PC-9 (cell line): ENCODE measurements at regions not wholly inside any gene's neighbourhood (a gene's known extent, or its start where the extent isn't known, plus 50 kb on each side); places are given as distances from the start of the nearest gene placed in this dataset.

Experiments used
- BruUV-seq: library from RNA; stranded (reverse); fragments of 400-500 nt; replicated peaks from 2 replicates; lab custom pipeline; 2021; lab: Mats Ljungman, UMichigan
- CTCF ChIA-PET: fragments of 300-600 bp; sonication (Branson Sonifier 250); formaldehyde crosslinking; loops from one replicate; lab custom pipeline; 2022; ENCODE audit warnings: antibody characterized with exemption; lab: Charles Lee
- POLR2A ChIA-PET: fragments of 300-600 bp; sonication (Branson Sonifier 250); formaldehyde crosslinking; loops from one replicate; lab custom pipeline; 2022; ENCODE audit warnings: antibody characterized with exemption; ENCODE audit not compliant: unreplicated experiment; lab: Charles Lee
- DNase-seq, 2 experiments: peaks; one replicate each; pipeline versions ENCODE4 v3.0.0 to v3.0.0-alpha.2; 2015 to 2022; ENCODE audit warnings: mixed read lengths in 1 of 2
- H2AFZ ChIP-seq: fragments of 200-600 bp; sonication (generic); 2 replicates; pipeline ENCODE4 v1.8.1; 2017; ENCODE audit warnings: antibody characterized with exemption
- H3F3A ChIP-seq: fragments of 200-600 bp; sonication (generic); 2 replicates; pipeline ENCODE4 v1.8.1; 2017; ENCODE audit warnings: antibody characterized with exemption, mild to moderate bottlenecking, low read depth; ENCODE audit not compliant: insufficient read depth
- H3K27ac ChIP-seq: fragments of 200-600 bp; sonication (generic); 2 replicates; pipeline ENCODE4 v1.6.1; 2016; ENCODE audit warnings: mixed run types
- H3K27me3 ChIP-seq: fragments of 200-600 bp; sonication (generic); 2 replicates; pipeline ENCODE4 v1.6.1; 2016; ENCODE audit warnings: low read depth, mixed run types; ENCODE audit not compliant: insufficient read depth
- H3K36me3 ChIP-seq: fragments of 200-600 bp; sonication (generic); 2 replicates; pipeline ENCODE4 v1.6.1; 2016; ENCODE audit warnings: low read depth, mixed run types
- H3K4me1 ChIP-seq: fragments of 200-600 bp; sonication (generic); replicated peaks from 2 replicates; pipeline ENCODE4 v1.6.1; 2016; ENCODE audit warnings: mixed run types; ENCODE audit not compliant: insufficient read depth
- H3K4me2 ChIP-seq: fragments of 200-600 bp; sonication (generic); 2 replicates; pipeline ENCODE4 v1.6.1; 2017; ENCODE audit warnings: mixed run types
- H3K4me3 ChIP-seq: fragments of 200-600 bp; sonication (generic); 2 replicates; pipeline ENCODE4 v1.6.1; 2016; ENCODE audit warnings: mixed run types
- H3K79me2 ChIP-seq: fragments of 200-600 bp; sonication (generic); 2 replicates; pipeline ENCODE4 v1.6.1; 2017; ENCODE audit warnings: low read depth, mixed run types
- H3K9me2 ChIP-seq: fragments of 200-600 bp; sonication (generic); 2 replicates; pipeline ENCODE4 v1.8.1; 2017; ENCODE audit warnings: mild to moderate bottlenecking; ENCODE audit not compliant: insufficient read depth
- H3K9me3 ChIP-seq: fragments of 200-600 bp; sonication (generic); 2 replicates; pipeline ENCODE4 v1.8.1; 2016; ENCODE audit warnings: low read depth; ENCODE audit not compliant: insufficient read depth
- H4K20me1 ChIP-seq: fragments of 200-600 bp; sonication (generic); 2 replicates; pipeline ENCODE4 v1.8.1; 2017; ENCODE audit not compliant: insufficient read depth
- CTCF ChIP-seq: fragments of 200-600 bp; sonication (generic); conservative IDR thresholded peaks from 2 replicates; pipeline ENCODE4 v1.6.1; 2017; ENCODE audit warnings: mixed run types, antibody characterized with exemption, mild to moderate bottlenecking, moderate library complexity
- EZH2 ChIP-seq: fragments of 200-600 bp; sonication (generic); IDR thresholded peaks from 2 replicates; pipeline ENCODE4 v1.8.0; 2017; ENCODE audit warnings: antibody characterized with exemption, low read depth
- intact Hi-C: fragments of 100-400 bp; cut with micrococcal nuclease; formaldehyde crosslinking; loops from one replicate; pipeline ENCODE4 v1.10.0; 2022; ENCODE audit not compliant: unreplicated experiment

DNA sequence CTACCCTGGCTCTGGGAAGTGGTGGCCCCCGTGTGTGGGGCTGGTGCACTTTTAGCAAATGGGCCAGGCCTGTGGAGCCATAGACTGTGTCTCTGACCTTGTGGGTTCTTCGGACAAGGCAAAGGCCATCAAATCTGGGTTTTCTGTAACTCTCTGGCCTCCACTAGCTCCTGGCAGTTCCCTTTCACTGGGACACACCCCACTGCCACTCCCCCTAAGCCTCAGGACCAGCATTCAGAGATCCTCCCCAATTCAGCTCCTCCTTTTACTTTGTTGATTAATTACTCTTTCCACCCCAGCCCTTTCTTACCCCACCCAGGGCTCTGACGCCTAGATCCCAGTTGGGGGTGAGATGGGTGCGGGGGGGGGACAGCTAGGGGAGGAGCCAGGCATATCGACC lies 53.9 kb upstream of the IRX3 start:
- H3K4me2 ChIP-seq: no peak overlapping the region
- no peak overlapping the region for H3K27ac ChIP-seq
- H3K36me3 ChIP-seq: no peaks in the 10 kb centered on the region
- no peaks in the 10 kb centered on the region for H3K27me3 ChIP-seq
- no TSS peak for BruUV-seq
- H3F3A ChIP-seq: peaks cover 20% of the 10 kb centered on the region
- H3K4me1 ChIP-seq: peaks cover 28% of the 10 kb centered on the region
- intact Hi-C loops: no loop called here
- no peaks in the 10 kb centered on the region for H3K9me3 ChIP-seq
- no peak overlapping the region for H2AFZ ChIP-seq
- no peaks in the 10 kb centered on the region for H4K20me1 ChIP-seq
- no peak for DNase-seq
- H3K79me2 ChIP-seq: no peaks in the 10 kb centered on the region
- H3K9me2 ChIP-seq: no peaks in the 10 kb centered on the region
- H3K4me3 ChIP-seq: no peak overlapping the region
- POLR2A ChIA-PET: interaction anchor here (0.6 kb wide), 1 partner anchor 49 kb away, joined by 8 read pairs; no protein-coding TSS in a partner anchor
- TF ChIP-seq CTCF (no peak), EZH2 (no peak)
- CTCF ChIA-PET: no interaction called here

DNA sequence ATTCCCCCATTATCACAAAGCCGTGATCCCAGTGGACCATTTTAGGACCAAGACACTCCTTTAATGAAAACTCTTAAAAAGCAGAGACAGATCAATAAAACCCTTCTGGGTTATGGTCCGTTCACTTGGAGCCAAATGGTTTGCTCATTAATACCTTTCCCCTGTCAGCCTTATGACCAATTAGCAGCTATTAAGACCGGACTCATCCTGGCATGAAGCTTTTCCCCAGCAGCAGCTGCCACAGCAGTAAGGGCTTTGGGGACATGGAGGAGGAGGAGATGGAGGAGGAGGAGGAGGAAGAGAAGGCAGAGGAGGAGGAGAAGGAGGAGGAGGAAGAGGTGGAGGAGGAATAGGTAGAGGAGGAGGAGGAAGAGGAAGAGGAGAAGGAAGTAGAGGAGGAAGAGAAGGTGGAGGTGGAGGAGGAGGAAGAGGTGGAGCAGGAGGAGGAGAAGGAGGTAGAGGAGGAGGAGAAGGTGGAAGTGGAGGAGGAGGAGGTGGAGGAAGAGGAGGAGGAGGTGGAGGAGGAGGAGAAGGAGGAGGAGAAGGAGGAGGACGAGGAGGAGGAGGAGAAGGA lies 50.1 kb upstream of the IRX3 start:
- H3K4me1 ChIP-seq: peaks cover 33% of the 10 kb centered on the region
- H3K4me2 ChIP-seq: no peak overlapping the region
- no peak for TF ChIP-seq EZH2
- no peak for TF ChIP-seq CTCF
- H3K27me3 ChIP-seq: no peaks in the 10 kb centered on the region
- H3F3A ChIP-seq: peaks cover 11% of the 10 kb centered on the region
- no peaks in the 10 kb centered on the region for H3K79me2 ChIP-seq
- ChIA-PET POLR2A (no interaction called here), CTCF (no interaction called here)
- intact Hi-C loops: no loop called here
- no peaks in the 10 kb centered on the region for H3K9me3 ChIP-seq
- no peaks in the 10 kb centered on the region for H4K20me1 ChIP-seq
- no peaks in the 10 kb centered on the region for H3K9me2 ChIP-seq
- no peak overlapping the region for H2AFZ ChIP-seq
- no peak overlapping the region for H3K4me3 ChIP-seq
- BruUV-seq: no TSS peak
- H3K27ac ChIP-seq: no peak overlapping the region
- DNase-seq: no peak
- no peaks in the 10 kb centered on the region for H3K36me3 ChIP-seq
